ENCODE measurements at regions not wholly inside any gene's neighbourhood (a gene's known extent, or its start where the extent isn't known, plus 50 kb on each side); places are given as distances from the start of the nearest gene placed in this dataset.
"Not testable (repeated sequence)": the region's sequence is repeated elsewhere in the genome, so short reads cannot be mapped to it uniquely, and the experiment has no call there.

DNA sequence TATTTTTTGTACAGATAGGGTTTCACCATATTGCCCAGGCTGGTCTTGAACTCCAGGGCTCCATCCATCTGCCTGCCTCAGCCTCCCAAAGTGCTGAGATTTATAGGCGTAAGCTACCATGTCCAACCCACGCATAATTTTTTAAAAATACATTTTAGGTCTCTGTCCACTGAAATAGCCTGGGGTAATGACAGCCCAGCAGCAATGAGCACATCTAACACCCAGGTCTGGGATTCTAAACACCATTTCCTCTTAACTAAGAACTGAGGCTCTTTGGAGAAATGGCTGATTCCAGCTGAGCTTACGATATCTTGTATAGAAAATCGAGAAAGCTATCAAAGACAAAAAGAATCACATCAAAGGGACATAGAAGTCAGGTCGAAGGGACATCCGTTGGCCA, 245.3 kb downstream of the PARN start:
- no peak for DNase-seq (ENCODE audit: extremely low read depth, insufficient read length)
- Histone ChIP-seq H3K27me3 (replicated peaks; ENCODE audit: control insufficient read depth, insufficient read depth, low read length) (no peaks in the 10 kb centered on the region), H3K4me3 (replicated peaks; ENCODE audit: low read depth, low read length) (no peak overlapping the region), H3K36me3 (ENCODE audit: control insufficient read depth, insufficient read depth, low read length) (no peaks in the 10 kb centered on the region)
- TF ChIP-seq, protein P1, sequence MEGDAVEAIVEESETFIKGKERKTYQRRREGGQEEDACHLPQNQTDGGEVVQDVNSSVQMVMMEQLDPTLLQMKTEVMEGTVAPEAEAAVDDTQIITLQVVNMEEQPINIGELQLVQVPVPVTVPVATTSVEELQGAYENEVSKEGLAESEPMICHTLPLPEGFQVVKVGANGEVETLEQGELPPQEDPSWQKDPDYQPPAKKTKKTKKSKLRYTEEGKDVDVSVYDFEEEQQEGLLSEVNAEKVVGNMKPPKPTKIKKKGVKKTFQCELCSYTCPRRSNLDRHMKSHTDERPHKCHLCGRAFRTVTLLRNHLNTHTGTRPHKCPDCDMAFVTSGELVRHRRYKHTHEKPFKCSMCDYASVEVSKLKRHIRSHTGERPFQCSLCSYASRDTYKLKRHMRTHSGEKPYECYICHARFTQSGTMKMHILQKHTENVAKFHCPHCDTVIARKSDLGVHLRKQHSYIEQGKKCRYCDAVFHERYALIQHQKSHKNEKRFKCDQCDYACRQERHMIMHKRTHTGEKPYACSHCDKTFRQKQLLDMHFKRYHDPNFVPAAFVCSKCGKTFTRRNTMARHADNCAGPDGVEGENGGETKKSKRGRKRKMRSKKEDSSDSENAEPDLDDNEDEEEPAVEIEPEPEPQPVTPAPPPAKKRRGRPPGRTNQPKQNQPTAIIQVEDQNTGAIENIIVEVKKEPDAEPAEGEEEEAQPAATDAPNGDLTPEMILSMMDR (IDR thresholded peaks at IDR 0.05; ENCODE audit: insufficient read depth, low read length, poor library complexity, severe bottlenecking): no peak

DNA sequence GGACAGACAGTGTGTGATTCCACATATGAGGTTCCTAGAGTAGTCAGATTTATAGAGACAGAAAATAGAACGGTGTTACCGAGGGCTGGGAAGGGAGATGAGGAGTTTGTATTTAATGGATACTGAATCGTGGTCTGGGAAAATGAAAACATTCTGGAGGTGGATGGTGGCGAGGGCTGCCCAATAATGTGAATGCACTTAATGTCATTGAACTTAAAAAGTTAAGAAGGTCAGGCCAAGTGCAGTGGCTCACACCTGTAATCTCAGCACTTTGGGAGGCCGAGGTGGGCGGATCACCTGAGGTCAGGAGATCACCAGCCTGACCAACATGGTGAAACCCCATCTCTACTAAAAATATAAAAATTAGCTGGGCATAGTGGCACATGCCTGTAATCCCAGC, 246.2 kb downstream of the PARN start:
- not testable (repeated sequence) for H3K27me3 ChIP-seq (replicated peaks; ENCODE audit: control insufficient read depth, insufficient read depth, low read length); H3K4me3 ChIP-seq (replicated peaks; ENCODE audit: low read depth, low read length); DNase-seq (ENCODE audit: extremely low read depth, insufficient read length); H3K36me3 ChIP-seq (ENCODE audit: control insufficient read depth, insufficient read depth, low read length)

DNA sequence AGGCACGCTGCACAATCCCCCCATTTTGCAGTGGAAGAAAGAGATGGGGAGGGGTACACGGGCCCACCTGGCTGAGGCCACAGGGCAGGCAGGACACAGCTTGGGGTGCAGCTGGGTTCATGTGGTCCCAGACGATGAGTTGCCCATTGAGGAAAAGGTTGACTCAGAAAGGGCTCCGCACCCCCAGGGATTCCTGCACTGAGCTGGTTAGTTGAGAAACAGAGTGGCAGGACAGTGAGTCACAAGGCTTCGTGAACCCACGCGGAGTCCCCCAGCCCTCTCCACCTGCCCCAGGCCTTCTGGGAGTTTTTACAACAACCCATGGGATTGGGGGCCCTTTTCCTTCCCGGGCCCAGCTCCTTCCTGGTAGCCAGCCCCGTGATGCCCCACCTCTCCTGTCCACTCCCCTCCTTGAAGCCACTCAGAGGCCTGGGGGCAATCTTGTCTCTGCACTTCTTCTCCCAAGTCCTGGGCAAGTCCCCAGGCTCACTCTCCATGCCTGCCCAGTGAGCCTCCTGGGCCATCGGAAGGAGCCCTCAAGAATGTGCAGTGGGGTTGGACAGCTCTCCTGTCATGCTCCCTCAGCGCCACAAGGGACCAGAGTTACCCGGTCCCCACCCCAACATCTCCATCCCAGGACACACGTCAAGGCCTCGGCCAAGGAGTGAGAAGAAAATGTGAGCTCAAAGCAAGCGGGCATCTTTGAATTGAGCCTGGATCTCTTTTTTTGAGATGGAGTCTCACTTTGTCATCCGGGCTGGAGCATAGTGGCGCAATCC, 251.2 kb downstream of the PARN start:
- Histone ChIP-seq H3K27me3 (replicated peaks; ENCODE audit: control insufficient read depth, insufficient read depth, low read length) (no peaks in the 10 kb centered on the region), H3K36me3 (ENCODE audit: control insufficient read depth, insufficient read depth, low read length) (no peaks in the 10 kb centered on the region), H3K4me3 (replicated peaks; ENCODE audit: low read depth, low read length) (no peak overlapping the region)
- TF ChIP-seq, protein P1 (IDR thresholded peaks at IDR 0.05; ENCODE audit: insufficient read depth, low read length, poor library complexity, severe bottlenecking): no peak
- DNase-seq (ENCODE audit: extremely low read depth, insufficient read length): no peak

DNA sequence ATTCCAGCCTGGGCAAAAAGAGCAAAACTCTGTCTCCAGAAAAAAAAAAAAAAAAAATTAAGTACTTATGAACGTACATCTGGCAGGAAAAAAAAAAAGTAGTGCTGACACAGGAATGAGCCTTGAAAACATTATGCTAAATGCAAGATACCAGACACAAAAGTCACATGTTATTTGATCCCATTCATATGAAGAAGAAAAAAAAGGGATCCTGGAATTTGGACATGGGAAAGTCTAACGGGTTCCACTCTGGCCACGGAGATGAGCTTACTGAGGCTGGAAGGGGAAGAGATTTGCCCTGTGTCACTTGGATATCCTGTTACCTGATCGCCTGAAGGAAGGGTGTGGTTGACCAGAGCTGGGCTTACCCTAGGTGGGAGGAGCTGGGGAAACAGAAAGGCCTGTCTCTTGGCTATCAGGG, 251.9 kb downstream of the PARN start:
- no peak overlapping the region for H3K4me3 ChIP-seq (replicated peaks; ENCODE audit: low read depth, low read length)
- no peak for DNase-seq (ENCODE audit: extremely low read depth, insufficient read length)
- no peaks in the 10 kb centered on the region for H3K27me3 ChIP-seq (replicated peaks; ENCODE audit: control insufficient read depth, insufficient read depth, low read length)
- TF ChIP-seq, protein P1 (IDR thresholded peaks at IDR 0.05; ENCODE audit: insufficient read depth, low read length, poor library complexity, severe bottlenecking): no peak
- no peaks in the 10 kb centered on the region for H3K36me3 ChIP-seq (ENCODE audit: control insufficient read depth, insufficient read depth, low read length)

DNA sequence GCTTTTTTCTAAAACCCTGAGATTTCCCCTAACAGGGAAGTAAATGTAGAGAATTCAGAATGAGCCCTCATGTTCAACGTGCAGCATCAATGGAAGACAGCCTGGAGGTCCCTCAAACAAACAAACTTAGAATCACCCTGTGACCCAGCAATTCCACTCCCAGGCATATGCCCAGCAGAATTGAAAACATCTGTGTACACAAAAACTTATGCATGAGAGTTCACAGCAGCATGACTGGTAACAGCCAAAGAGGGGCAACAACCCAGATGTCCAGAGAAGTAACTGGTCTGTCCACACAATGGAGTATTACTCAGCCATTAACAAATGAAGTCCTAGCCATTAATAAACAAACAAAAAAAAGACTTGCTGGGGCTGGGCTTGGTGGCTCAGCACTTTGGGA, 252.7 kb downstream of the PARN start:
- TF ChIP-seq, protein P1 (IDR thresholded peaks at IDR 0.05; ENCODE audit: insufficient read depth, low read length, poor library complexity, severe bottlenecking): no peak
- H3K36me3 ChIP-seq (ENCODE audit: control insufficient read depth, insufficient read depth, low read length): no peaks in the 10 kb centered on the region
- DNase-seq (ENCODE audit: extremely low read depth, insufficient read length): no peak
- H3K4me3 ChIP-seq (replicated peaks; ENCODE audit: low read depth, low read length): no peak overlapping the region
- H3K27me3 ChIP-seq (replicated peaks; ENCODE audit: control insufficient read depth, insufficient read depth, low read length): no peaks in the 10 kb centered on the region

DNA sequence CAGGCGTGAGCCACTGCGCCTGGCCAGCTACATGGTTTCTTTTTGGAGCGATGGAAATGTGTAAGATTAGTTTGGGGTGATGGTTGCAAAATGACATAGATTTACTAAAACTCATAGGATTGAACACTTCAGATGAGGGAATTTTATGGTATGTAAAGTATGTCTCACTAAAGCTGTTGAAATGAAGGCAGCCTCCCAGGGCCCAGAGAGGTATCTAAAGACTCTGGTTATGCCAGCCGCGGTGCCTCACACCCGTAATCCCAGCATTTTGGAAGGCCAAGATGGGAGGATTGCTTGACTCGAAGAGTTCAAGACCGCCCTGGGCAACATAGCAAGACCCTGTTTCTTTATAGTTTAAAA, 254.9 kb downstream of the PARN start:
- no peaks in the 10 kb centered on the region for H3K27me3 ChIP-seq (replicated peaks; ENCODE audit: control insufficient read depth, insufficient read depth, low read length)
- no peaks in the 10 kb centered on the region for H3K36me3 ChIP-seq (ENCODE audit: control insufficient read depth, insufficient read depth, low read length)
- TF ChIP-seq, protein P1 (IDR thresholded peaks at IDR 0.05; ENCODE audit: insufficient read depth, low read length, poor library complexity, severe bottlenecking): no peak
- DNase-seq (ENCODE audit: extremely low read depth, insufficient read length): no peak
- no peak overlapping the region for H3K4me3 ChIP-seq (replicated peaks; ENCODE audit: low read depth, low read length)
